GM18502 (cell line): ENCODE measurements at regions not wholly inside any gene's neighbourhood (a gene's known extent, or its start where the extent isn't known, plus 50 kb on each side); places are given as distances from the start of the nearest gene placed in this dataset.
A peak's percentile ranks its signal among the peaks of the same experiment; 100 is the strongest.
"Not testable (repeated sequence)": the region's sequence is repeated elsewhere in the genome, so short reads cannot be mapped to it uniquely, and the experiment has no call there.

ENCODE experiments used
- ATAC-seq: cut with Tn5 transposase; IDR thresholded peaks from one replicate; pipeline ENCODE4 v1.9.1; 2021; ENCODE audit warnings: mild to moderate bottlenecking; ENCODE audit not compliant: unreplicated experiment, poor library complexity

- ATAC-seq = no peak
Measured at GRCh38 chr1:89436856-89437255, 73.0 kb downstream of the GBP6 start.

GRCh38 chr1:89438301-89438700 lies 74.4 kb downstream of the GBP6 start:
- not testable (repeated sequence) for ATAC-seq

GRCh38 chr1:89440911-89441310 lies 77.1 kb downstream of the GBP6 start:
- ATAC-seq = no peak

- ATAC-seq = no peak
Measured at GRCh38 chr1:89444791-89445190, 79.8 kb upstream of the LRRC8B start.

GRCh38 chr1:89451011-89451410 lies 73.6 kb upstream of the LRRC8B start:
- peak; percentile 61 for ATAC-seq

GRCh38 chr1:89453123-89453972 lies 71.3 kb upstream of the LRRC8B start:
- ATAC-seq = no peak

- no peak for ATAC-seq
Measured at GRCh38 chr1:89454845-89455521, 69.6 kb upstream of the LRRC8B start.

- ATAC-seq = no peak
Measured at GRCh38 chr1:89457046-89457445, 67.6 kb upstream of the LRRC8B start.

GRCh38 chr1:89459081-89459480 lies 65.5 kb upstream of the LRRC8B start:
- ATAC-seq = no peak

- ATAC-seq = no peak
Measured at GRCh38 chr1:89460325-89460724, 64.3 kb upstream of the LRRC8B start.

GRCh38 chr1:89462250-89462649 lies 62.4 kb upstream of the LRRC8B start:
- no peak for ATAC-seq

GRCh38 chr1:89464008-89464407 lies 60.6 kb upstream of the LRRC8B start:
- ATAC-seq = no peak

- peak; percentile 77 for ATAC-seq
Measured at GRCh38 chr1:89465201-89465600, 59.4 kb upstream of the LRRC8B start.

- no peak for ATAC-seq
Measured at GRCh38 chr1:89466307-89466930, 58.2 kb upstream of the LRRC8B start.

- no peak for ATAC-seq
Measured at GRCh38 chr1:89472253-89472652, 52.4 kb upstream of the LRRC8B start.

- ATAC-seq = no peak
Measured at GRCh38 chr1:89472886-89473417, 51.7 kb upstream of the LRRC8B start.
